GM12878 (cell line): ENCODE measurements at regions not wholly inside any gene's neighbourhood (a gene's known extent, or its start where the extent isn't known, plus 50 kb on each side); places are given as distances from the start of the nearest gene placed in this dataset.

ENCODE experiments used
- ATAC-seq: fragments of 200-7000 bp; cut with Tn5 transposase; 3 replicates; pipeline ENCODE4 v1.9.1; 2020; ENCODE audit warnings: mild to moderate bottlenecking, moderate library complexity
- BruUV-seq: library from RNA; stranded (reverse); fragments of 400-500 nt; replicated peaks from 2 replicates; lab custom pipeline; 2021; lab: Mats Ljungman, UMichigan
- CTCF ChIA-PET: fragments of 300-600 bp; sonication (Branson Sonifier 250); formaldehyde crosslinking; extraction: SDS; loops from one replicate; lab custom pipeline; 2021; ENCODE audit warnings: inconsistent platforms; lab: Yijun Ruan, JAX
- POLR2A ChIA-PET: fragments of 350-600 bp; formaldehyde crosslinking; extraction: SDS; loops from one replicate; lab custom pipeline; 2021; ENCODE audit warnings: inconsistent platforms; lab: Charles Lee
- RAD21 ChIA-PET: fragments of 300-600 bp; sonication (Branson Sonifier 250); formaldehyde crosslinking; loops from one replicate; lab custom pipeline; 2023; ENCODE audit warnings: antibody characterized with exemption; ENCODE audit not compliant: unreplicated experiment; lab: Charles Lee
- SMC1A ChIA-PET: fragments of 300-600 bp; sonication (Branson Sonifier 250); formaldehyde crosslinking; loops from one replicate; lab custom pipeline; 2023; ENCODE audit not compliant: unreplicated experiment, uncharacterized antibody; lab: Charles Lee
- DNase-seq: peaks from one replicate; pipeline ENCODE4 v3.0.0-alpha.2; 2011; ENCODE audit warnings: low read depth, low spot score
- FAIRE-seq: peaks from 3 replicates; lab custom pipeline; 2011; peaks lifted over from hg19 to GRCh38; lab: Jason Lieb, UNC
- H2AFZ ChIP-seq: 2 replicates; pipeline ENCODE4 v1.6.0; 2011; ENCODE audit warnings: low read depth, low read length, control low read depth; ENCODE audit not compliant: control insufficient read depth
- H3K27ac ChIP-seq: 2 replicates; pipeline ENCODE4 v1.5.1; 2011; ENCODE audit warnings: control low read depth; ENCODE audit not compliant: control insufficient read depth, insufficient read depth
- H3K27me3 ChIP-seq, 2 experiments: replicated peaks in 1 of 2; 2 replicates each; pipeline versions ENCODE4 v1.6.0 to v1.6.1; 2011; ENCODE audit warnings: low read length in 1 of 2; ENCODE audit not compliant: control insufficient read depth in 2 of 2, insufficient read depth in 2 of 2
- H3K36me3 ChIP-seq, 2 experiments: 2 replicates each; pipeline ENCODE4 v1.5.1; 2011; ENCODE audit warnings: low read length in 1 of 2; ENCODE audit not compliant: control insufficient read depth in 2 of 2, insufficient read depth in 2 of 2
- H3K4me1 ChIP-seq: 2 replicates; pipeline ENCODE4 v1.6.1; 2011; ENCODE audit warnings: mild to moderate bottlenecking, low read length, moderate library complexity, mixed read lengths; ENCODE audit not compliant: control insufficient read depth, insufficient read depth
- H3K4me2 ChIP-seq: 2 replicates; pipeline ENCODE4 v1.6.0; 2011; ENCODE audit warnings: control low read depth; ENCODE audit not compliant: control insufficient read depth, insufficient read depth
- H3K4me3 ChIP-seq: fragments of 200-600 bp; sonication (generic); 2 replicates; pipeline ENCODE4 v1.5.1; 2016
- H3K79me2 ChIP-seq: 2 replicates; pipeline ENCODE4 v1.6.0; 2011; ENCODE audit warnings: low read length; ENCODE audit not compliant: control insufficient read depth, insufficient read depth
- H3K9ac ChIP-seq: 2 replicates; pipeline ENCODE4 v1.8.0; 2011; ENCODE audit warnings: low read length, control low read depth, mixed read lengths; ENCODE audit not compliant: control insufficient read depth, insufficient read depth
- H3K9me3 ChIP-seq: replicated peaks from 3 replicates; pipeline ENCODE4 v1.5.1; 2011; ENCODE audit warnings: mild to moderate bottlenecking, low read length; ENCODE audit not compliant: control insufficient read depth, insufficient read depth
- H4K20me1 ChIP-seq: 2 replicates; pipeline ENCODE4 v1.6.0; 2011; ENCODE audit not compliant: control insufficient read depth, insufficient read depth
- ATF2 ChIP-seq: IDR thresholded peaks from 2 replicates; pipeline ENCODE4 v1.6.1; 2012; ENCODE audit warnings: low read length, inconsistent platforms
- ATF7 ChIP-seq: fragments of 450-650 bp; IDR thresholded peaks from 2 replicates; pipeline ENCODE4 v1.6.1; 2016; ENCODE audit warnings: low read depth, mild to moderate bottlenecking
- NR2C1 ChIP-seq: fragments of 450-650 bp; IDR thresholded peaks from 2 replicates; pipeline ENCODE4 v1.6.1; 2017; ENCODE audit warnings: antibody characterized with exemption, mild to moderate bottlenecking, moderate library complexity
- PKNOX1 ChIP-seq: fragments of 450-650 bp; IDR thresholded peaks from 2 replicates; pipeline ENCODE4 v1.6.1; 2016; ENCODE audit warnings: mild to moderate bottlenecking
- WGBS: methylation state at CpG from one replicate; pipeline ENCODE4 v1.1.6; 2016; ENCODE audit warnings: low lambda C conversion rate; ENCODE audit not compliant: insufficient replicate concordance, insufficient coverage; ENCODE audit errors: missing lambda C conversion rate; 5-methylcytosine and 5-hydroxymethylcytosine counted together
- in situ Hi-C: fragments of 300-500 bp; cut with MboI; formaldehyde crosslinking; loops from 9 replicates; pipeline ENCODE4 v1.14.3; 2018; ENCODE audit warnings: mixed read lengths
- intact Hi-C: fragments of 100-400 bp; cut with micrococcal nuclease; formaldehyde crosslinking; loops from one replicate; pipeline ENCODE4 v1.14.2; 2022; ENCODE audit not compliant: unreplicated experiment
- TF ChIP-seq, protein P1 (sequence below): fragments of 450-650 bp; conservative IDR thresholded peaks from 2 replicates; pipeline ENCODE4 v1.6.1; 2017; ENCODE audit warnings: mild to moderate bottlenecking, moderate library complexity

GRCh38 chr1:161432091-161432490 is 64.4 kb upstream of the CFAP126 start:
- H3K27me3 ChIP-seq, result no peaks in the 10 kb centered on the region
- no peak overlapping the region for H3K27ac ChIP-seq
- in situ Hi-C loops, result no loop called here
- ChIA-PET SMC1A (no interaction called here), RAD21 (no interaction called here), POLR2A (no interaction called here), CTCF (no interaction called here)
- intact Hi-C loops, result no loop called here
- no peaks in the 10 kb centered on the region for H3K36me3 ChIP-seq
- WGBS, result 50% methylated on average over 2 of the region's 2 CpGs
- FAIRE-seq (no peak), DNase-seq (no peak), ATAC-seq (no peak)
- H2AFZ ChIP-seq, result no peak overlapping the region
- H3K4me3 ChIP-seq, result no peak overlapping the region
- H4K20me1 ChIP-seq, result no peaks in the 10 kb centered on the region
- no peaks in the 10 kb centered on the region for H3K9me3 ChIP-seq
- H3K4me2 ChIP-seq, result no peak overlapping the region
- BruUV-seq, result no TSS peak
- TF ChIP-seq NR2C1 (no peak), ATF7 (no peak), ATF2 (no peak), PKNOX1 (no peak)
- TF ChIP-seq, protein P1, sequence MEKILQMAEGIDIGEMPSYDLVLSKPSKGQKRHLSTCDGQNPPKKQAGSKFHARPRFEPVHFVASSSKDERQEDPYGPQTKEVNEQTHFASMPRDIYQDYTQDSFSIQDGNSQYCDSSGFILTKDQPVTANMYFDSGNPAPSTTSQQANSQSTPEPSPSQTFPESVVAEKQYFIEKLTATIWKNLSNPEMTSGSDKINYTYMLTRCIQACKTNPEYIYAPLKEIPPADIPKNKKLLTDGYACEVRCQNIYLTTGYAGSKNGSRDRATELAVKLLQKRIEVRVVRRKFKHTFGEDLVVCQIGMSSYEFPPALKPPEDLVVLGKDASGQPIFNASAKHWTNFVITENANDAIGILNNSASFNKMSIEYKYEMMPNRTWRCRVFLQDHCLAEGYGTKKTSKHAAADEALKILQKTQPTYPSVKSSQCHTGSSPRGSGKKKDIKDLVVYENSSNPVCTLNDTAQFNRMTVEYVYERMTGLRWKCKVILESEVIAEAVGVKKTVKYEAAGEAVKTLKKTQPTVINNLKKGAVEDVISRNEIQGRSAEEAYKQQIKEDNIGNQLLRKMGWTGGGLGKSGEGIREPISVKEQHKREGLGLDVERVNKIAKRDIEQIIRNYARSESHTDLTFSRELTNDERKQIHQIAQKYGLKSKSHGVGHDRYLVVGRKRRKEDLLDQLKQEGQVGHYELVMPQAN, result no peak
- no peaks in the 10 kb centered on the region for H3K4me1 ChIP-seq
- H3K9ac ChIP-seq, result no peak overlapping the region
- H3K79me2 ChIP-seq, result no peaks in the 10 kb centered on the region
